ENCODE measurements at regions not wholly inside any gene's neighbourhood (a gene's known extent, or its start where the extent isn't known, plus 50 kb on each side); places are given as distances from the start of the nearest gene placed in this dataset.

GRCh38 chr14:95034788-95035187 lies 122.5 kb downstream of the DICER1 start:
- H3K4me3 ChIP-seq, result no peak overlapping the region
- no peak overlapping the region for H3K27ac ChIP-seq

GRCh38 chr14:95033682-95034632 lies 123.4 kb downstream of the DICER1 start:
- Histone ChIP-seq H3K27ac (no peak overlapping the region), H3K4me3 (no peak overlapping the region), H3K36me3 (replicated peaks in 1 of 2; ENCODE audit: insufficient read depth in 1 of 2, low read depth in 2 of 2) (no peaks in the 10 kb centered on the region), H3K27me3 (no peaks in the 10 kb centered on the region), H3K4me1 (no peaks in the 10 kb centered on the region), H3K9me3 (no peaks in the 10 kb centered on the region)
- no peak for DNase-seq
- intact Hi-C loops (cut with DNase I), result no loop called here
- WGBS, 2 donors, result 55 to 64% methylated on average over 8 of the region's 8 CpGs
- no peak for ATAC-seq
- TF ChIP-seq CTCF (IDR thresholded peaks at IDR 0.05), result no peak
- no peak for TF ChIP-seq POLR2A (IDR thresholded peaks at IDR 0.05)

More at GRCh38 chr14:95034788-95035187, 122.5 kb downstream of the DICER1 start:
- intact Hi-C loops (cut with DNase I), result no loop called here
- Histone ChIP-seq H3K27me3 (no peaks in the 10 kb centered on the region), H3K4me1 (no peaks in the 10 kb centered on the region), H3K9me3 (no peaks in the 10 kb centered on the region), H3K36me3 (replicated peaks in 1 of 2; ENCODE audit: insufficient read depth in 1 of 2, low read depth in 2 of 2) (no peaks in the 10 kb centered on the region)
- 53 to 58% methylated on average over 5 of the region's 5 CpGs for WGBS, 2 donors
- DNase-seq (no peak), ATAC-seq (no peak)
- TF ChIP-seq POLR2A (IDR thresholded peaks at IDR 0.05) (no peak), CTCF (IDR thresholded peaks at IDR 0.05) (no peak)

GRCh38 chr14:95033031-95033430 lies 124.3 kb downstream of the DICER1 start:
- H3K27ac ChIP-seq, result no peak overlapping the region
- no peaks in the 10 kb centered on the region for H3K4me1 ChIP-seq
- H3K4me3 ChIP-seq, result no peak overlapping the region
- no peaks in the 10 kb centered on the region for H3K36me3 ChIP-seq (replicated peaks in 1 of 2; ENCODE audit: insufficient read depth in 1 of 2, low read depth in 2 of 2)
- TF ChIP-seq CTCF (IDR thresholded peaks at IDR 0.05) (no peak), POLR2A (IDR thresholded peaks at IDR 0.05) (no peak)
- H3K9me3 ChIP-seq, result no peaks in the 10 kb centered on the region
- intact Hi-C loops (cut with DNase I), result no loop called here
- H3K27me3 ChIP-seq, result no peaks in the 10 kb centered on the region
- 32 to 35% methylated on average over 4 of the region's 4 CpGs for WGBS, 2 donors
- DNase-seq (no peak), ATAC-seq (no peak)

- Histone ChIP-seq H3K4me3 (no peak overlapping the region), H3K27me3 (no peaks in the 10 kb centered on the region), H3K4me1 (no peaks in the 10 kb centered on the region), H3K27ac (no peak overlapping the region), H3K9me3 (no peaks in the 10 kb centered on the region), H3K36me3 (replicated peaks in 1 of 2; ENCODE audit: insufficient read depth in 1 of 2, low read depth in 2 of 2) (no peaks in the 10 kb centered on the region)
- intact Hi-C loops (cut with DNase I), result no loop called here
- WGBS, 2 donors, result 80% methylated on average over 5 to 7 of the region's 7 CpGs
- DNase-seq (no peak), ATAC-seq (no peak)
- TF ChIP-seq CTCF (IDR thresholded peaks at IDR 0.05) (no peak), POLR2A (IDR thresholded peaks at IDR 0.05) (no peak)
Observed at GRCh38 chr14:95026851-95027463, 130.4 kb downstream of the DICER1 start.
